PC-3 (cell line): ENCODE measurements at regions not wholly inside any gene's neighbourhood (a gene's known extent, or its start where the extent isn't known, plus 50 kb on each side); places are given as distances from the start of the nearest gene placed in this dataset.

Experiments
- CTCF ChIP-seq: fragments of 300-600 bp; sonication (generic); conservative IDR thresholded peaks from 2 replicates; pipeline ENCODE4 v1.5.1; 2017; ENCODE audit warnings: antibody characterized with exemption, low read depth, mild to moderate bottlenecking, low read length
- EZH2 ChIP-seq: fragments of 300-600 bp; sonication (generic); IDR thresholded peaks from one replicate; pipeline ENCODE4 v1.6.1; 2017; ENCODE audit warnings: antibody characterized with exemption, mild to moderate bottlenecking, low read length; ENCODE audit not compliant: unreplicated experiment

- TF ChIP-seq EZH2, result no peak
- no peak for TF ChIP-seq CTCF
Measured at GRCh38 chr4:126740687-126741086, 892.1 kb upstream of the INTU start.
